H1 (cell line): ENCODE measurements at regions not wholly inside any gene's neighbourhood (a gene's known extent, or its start where the extent isn't known, plus 50 kb on each side); places are given as distances from the start of the nearest gene placed in this dataset.

ENCODE experiments used
- CTCF ChIA-PET: fragments of 300-600 bp; sonication (Branson Sonifier 250); formaldehyde crosslinking; loops from one replicate; lab custom pipeline; 2021; ENCODE audit not compliant: partially characterized antibody; lab: Charles Lee
- POLR2A ChIA-PET: fragments of 300-600 bp; sonication (Branson Sonifier 250); formaldehyde crosslinking; loops from one replicate; lab custom pipeline; 2021; ENCODE audit warnings: inconsistent platforms; ENCODE audit not compliant: partially characterized antibody; lab: Charles Lee
- DNase-seq, 2 experiments: peaks; one replicate each; pipeline versions ENCODE4 v3.0.0 to v3.0.0-alpha.2; 2010 to 2022; ENCODE audit warnings: low spot score in 2 of 2, low read depth in 1 of 2, mixed read lengths in 1 of 2
- FAIRE-seq: peaks from 2 replicates; lab custom pipeline; 2011; peaks lifted over from hg19 to GRCh38; lab: Jason Lieb, UNC
- H2AFZ ChIP-seq: 2 replicates; pipeline ENCODE4 v1.8.1; 2012; ENCODE audit warnings: low read length, inconsistent platforms
- H2AK5ac ChIP-seq: 2 replicates; pipeline ENCODE4 v1.6.1; 2013; ENCODE audit warnings: low read depth, low read length
- H2BK120ac ChIP-seq: replicated peaks from 2 replicates; pipeline ENCODE3; 2013; ENCODE audit warnings: low read depth, low read length, inconsistent platforms
- H2BK12ac ChIP-seq: 2 replicates; pipeline ENCODE4 v1.6.1; 2013; ENCODE audit warnings: low read depth, low read length
- H2BK15ac ChIP-seq: 2 replicates; pipeline ENCODE4 v1.6.1; 2013; ENCODE audit warnings: low read length
- H2BK20ac ChIP-seq: 2 replicates; pipeline ENCODE4 v1.6.1; 2013; ENCODE audit warnings: low read length
- H2BK5ac ChIP-seq: 2 replicates; pipeline ENCODE4 v1.6.1; 2013; ENCODE audit warnings: low read depth, low read length
- H3K14ac ChIP-seq: 2 replicates; pipeline ENCODE4 v1.6.1; 2013; ENCODE audit warnings: inconsistent platforms; ENCODE audit not compliant: insufficient read length
- H3K18ac ChIP-seq: 2 replicates; pipeline ENCODE4 v1.6.1; 2013; ENCODE audit warnings: low read length; ENCODE audit errors: extremely low read depth
- H3K23ac ChIP-seq: 2 replicates; pipeline ENCODE4 v1.6.1; 2013; ENCODE audit warnings: inconsistent platforms; ENCODE audit not compliant: insufficient read length
- H3K23me2 ChIP-seq: 2 replicates; pipeline ENCODE4 v1.6.1; 2013; ENCODE audit warnings: low read depth, low read length
- H3K27ac ChIP-seq: 2 replicates; pipeline ENCODE4 v1.6.1; 2011; ENCODE audit warnings: low read depth, low read length, inconsistent platforms
- H3K27me3 ChIP-seq, 4 experiments: replicated peaks in 1 of 4; 1 replicate in 1 of 4; 2 replicates in 3 of 4; pipeline versions ENCODE4 v1.6.1 to v1.8.1; 2011 to 2013; ENCODE audit warnings: low read length in 3 of 4, mild to moderate bottlenecking in 3 of 4, inconsistent platforms in 2 of 4, mixed read lengths in 2 of 4, moderate library complexity in 1 of 4; ENCODE audit not compliant: control insufficient read depth in 3 of 4, insufficient read depth in 3 of 4; ENCODE audit errors: extremely low read depth in 1 of 4
- H3K36me3 ChIP-seq, 4 experiments: 2 replicates each; pipeline versions ENCODE4 v1.6.1 to v1.8.1; 2011 to 2013; ENCODE audit warnings: mild to moderate bottlenecking in 4 of 4, low read length in 3 of 4, moderate library complexity in 2 of 4, control low read depth in 1 of 4, inconsistent platforms in 1 of 4; ENCODE audit not compliant: insufficient read depth in 4 of 4, control insufficient read depth in 2 of 4
- H3K4ac ChIP-seq: replicated peaks from 2 replicates; pipeline ENCODE3; 2013; ENCODE audit warnings: low read length, low read depth, mixed read lengths, inconsistent platforms; ENCODE audit not compliant: insufficient read length
- H3K4me1 ChIP-seq, 4 experiments: replicated peaks in 1 of 4; 1 replicate in 1 of 4; 2 replicates in 3 of 4; pipeline versions ENCODE4 v1.6.1 to v1.8.1; 2011 to 2013; ENCODE audit warnings: low read length in 3 of 4, inconsistent platforms in 2 of 4, mixed read lengths in 1 of 4; ENCODE audit not compliant: insufficient read depth in 4 of 4, control insufficient read depth in 3 of 4
- H3K4me2 ChIP-seq, 2 experiments: 2 replicates each; pipeline versions ENCODE4 v1.6.1 to v1.8.1; 2011 to 2013; ENCODE audit warnings: low read depth in 2 of 2, low read length in 2 of 2, control low read depth in 1 of 2, inconsistent platforms in 1 of 2, mild to moderate bottlenecking in 1 of 2; ENCODE audit not compliant: insufficient read depth in 1 of 2
- H3K4me3 ChIP-seq, 4 experiments: fragments of 200-600, 300-600 bp in 1 of 4; sonication (generic), shearing (Covaris generic), sonication (Bioruptor Twin) in 1 of 4; 2 replicates each; pipeline versions ENCODE4 v1.5.1 to v1.8.1; 2011 to 2016; ENCODE audit warnings: low read length in 4 of 4, low read depth in 3 of 4, control low read depth in 2 of 4, inconsistent platforms in 2 of 4, mild to moderate bottlenecking in 2 of 4, mixed read lengths in 1 of 4, moderate library complexity in 1 of 4; ENCODE audit not compliant: insufficient read depth in 2 of 4; ENCODE audit errors: extremely low read depth in 1 of 4
- H3K56ac ChIP-seq: replicated peaks from 2 replicates; pipeline ENCODE3; 2013; ENCODE audit warnings: low read depth, mild to moderate bottlenecking, mixed read lengths, low read length, inconsistent platforms; ENCODE audit not compliant: insufficient read length
- H3K79me1 ChIP-seq: 2 replicates; pipeline ENCODE4 v1.6.1; 2013; ENCODE audit warnings: low read depth, low read length, control low read depth
- H3K79me2 ChIP-seq, 2 experiments: 2 replicates each; pipeline versions ENCODE4 v1.6.1 to v1.8.1; 2012 to 2013; ENCODE audit warnings: low read length in 2 of 2, mild to moderate bottlenecking in 2 of 2, inconsistent platforms in 1 of 2; ENCODE audit not compliant: insufficient read depth in 2 of 2, control insufficient read depth in 1 of 2
- H3K9ac ChIP-seq, 4 experiments: replicated peaks in 1 of 4; 1 replicate in 1 of 4; 2 replicates in 3 of 4; pipeline versions ENCODE4 v1.6.1 to v1.8.1; 2011 to 2013; ENCODE audit warnings: low read depth in 3 of 4, low read length in 3 of 4, control low read depth in 2 of 4, mild to moderate bottlenecking in 2 of 4, moderate library complexity in 2 of 4, inconsistent platforms in 1 of 4; ENCODE audit errors: extremely low read depth in 1 of 4
- H3K9me3 ChIP-seq, 2 experiments: 2 replicates each; pipeline versions ENCODE4 v1.6.1 to v1.8.1; 2012 to 2013; ENCODE audit warnings: mild to moderate bottlenecking in 2 of 2, moderate library complexity in 2 of 2, control low read depth in 1 of 2, inconsistent platforms in 1 of 2, low read depth in 1 of 2, low read length in 1 of 2, mixed read lengths in 1 of 2; ENCODE audit not compliant: insufficient read depth in 2 of 2
- H4K20me1 ChIP-seq, 2 experiments: replicated peaks in 1 of 2; 2 replicates each; pipeline versions ENCODE3 to v1.8.1; 2011 to 2013; ENCODE audit warnings: inconsistent platforms in 2 of 2, low read length in 2 of 2, mild to moderate bottlenecking in 1 of 2; ENCODE audit not compliant: insufficient read depth in 2 of 2, control insufficient read depth in 1 of 2
- H4K5ac ChIP-seq: 2 replicates; pipeline ENCODE4 v1.6.1; 2013; ENCODE audit warnings: low read length, low read depth, mixed read lengths, inconsistent platforms; ENCODE audit not compliant: insufficient read length
- H4K8ac ChIP-seq: 2 replicates; pipeline ENCODE4 v1.8.0; 2013; ENCODE audit warnings: mild to moderate bottlenecking, moderate library complexity, low read length, inconsistent platforms; ENCODE audit not compliant: insufficient read depth; ENCODE audit errors: extremely low read depth
- H4K91ac ChIP-seq: replicated peaks from 2 replicates; pipeline ENCODE3; 2013; ENCODE audit warnings: low read length, mixed read lengths, inconsistent platforms; ENCODE audit not compliant: insufficient read length
- BACH1 ChIP-seq: IDR thresholded peaks from 2 replicates; pipeline ENCODE4 v1.6.1; 2012; ENCODE audit warnings: low read length, improper control_type of control experiment
- SIN3A ChIP-seq, 2 experiments: IDR thresholded peaks in 1 of 2; conservative IDR thresholded peaks in 1 of 2; 2 replicates each; pipeline ENCODE4 v1.6.1; 2011 to 2012; ENCODE audit warnings: low read length in 2 of 2, improper control_type of control experiment in 1 of 2, low read depth in 1 of 2, mild to moderate bottlenecking in 1 of 2
- WGBS, 2 experiments: shearing (Covaris generic) in 1 of 2; methylation state at CpG; one replicate each; pipeline versions ENCODE4 v1.1.6 to v1.1.7; 2013 to 2015; ENCODE audit warnings: low lambda C conversion rate in 2 of 2, mixed read lengths in 2 of 2, inconsistent platforms in 1 of 2, low coverage in 1 of 2, missing lambda C conversion rate in 1 of 2; ENCODE audit not compliant: insufficient replicate concordance in 2 of 2, insufficient coverage in 1 of 2, insufficient read length in 1 of 2; ENCODE audit errors: extremely low coverage in 1 of 2, missing lambda C conversion rate in 1 of 2; 5-methylcytosine and 5-hydroxymethylcytosine counted together

- Histone ChIP-seq H2AFZ (no peak overlapping the region), H4K8ac (no peak overlapping the region), H3K36me3 (peaks cover 0 to 3% (median 0%) of the 10 kb centered on the region in 4 experiments; a peak in 1 of 8 replicates), H3K9me3 (peaks cover 43 to 96% of the 10 kb centered on the region in 2 experiments), H3K79me1 (no peaks in the 10 kb centered on the region), H2BK120ac (no peak overlapping the region), H2AK5ac (no peak overlapping the region), H4K20me1 (no peaks in the 10 kb centered on the region), H3K79me2 (no peaks in the 10 kb centered on the region), H3K56ac (no peak overlapping the region), H2BK5ac (no peak overlapping the region), H3K9ac (no peak overlapping the region), H3K23ac (no peak overlapping the region), H3K4ac (no peak overlapping the region), H3K18ac (no peak overlapping the region), H3K23me2 (no peaks in the 10 kb centered on the region), H3K14ac (no peak overlapping the region), H4K91ac (no peak overlapping the region), H2BK20ac (no peak overlapping the region), H4K5ac (no peak overlapping the region), H3K27ac (no peak overlapping the region), H2BK15ac (no peak overlapping the region), H3K27me3 (no peaks in the 10 kb centered on the region), H3K4me2 (no peak overlapping the region), H3K4me3 (no peak overlapping the region), H2BK12ac (no peak overlapping the region), H3K4me1 (no peaks in the 10 kb centered on the region)
- ChIA-PET CTCF (no interaction called here), POLR2A (no interaction called here)
- FAIRE-seq (no peak), DNase-seq (no peak)
- TF ChIP-seq BACH1 (no peak), SIN3A (conservative IDR thresholded peaks at IDR 0.05 in 1 of 2, IDR thresholded peaks at IDR 0.05 in 1 of 2; ENCODE audit: low read depth in 1 of 2, low read length in 2 of 2) (no peak)
- WGBS, 2 experiments = 74% methylated on average over 3 of the region's 3 CpGs; no CpG with 5 or more reads in 1 of the 2 experiments
Measured at GRCh38 chr16:35733278-35733965, 2274.0 kb downstream of the TP53TG3F start.
